ENCODE measurements at regions not wholly inside any gene's neighbourhood (a gene's known extent, or its start where the extent isn't known, plus 50 kb on each side); places are given as distances from the start of the nearest gene placed in this dataset.

- TF ChIP-seq CTCF (IDR thresholded peaks at IDR 0.05) (no peak), POLR2A (IDR thresholded peaks at IDR 0.05) (no peak)
Measured at GRCh38 chr13:84211048-84211447, 328.8 kb upstream of the SLITRK1 start.
